ENCODE measurements at regions not wholly inside any gene's neighbourhood (a gene's known extent, or its start where the extent isn't known, plus 50 kb on each side); places are given as distances from the start of the nearest gene placed in this dataset.

GRCh38 chr3:19022546-19022945 is 125.8 kb upstream of the KCNH8 start:
- TF ChIP-seq, protein P1, sequence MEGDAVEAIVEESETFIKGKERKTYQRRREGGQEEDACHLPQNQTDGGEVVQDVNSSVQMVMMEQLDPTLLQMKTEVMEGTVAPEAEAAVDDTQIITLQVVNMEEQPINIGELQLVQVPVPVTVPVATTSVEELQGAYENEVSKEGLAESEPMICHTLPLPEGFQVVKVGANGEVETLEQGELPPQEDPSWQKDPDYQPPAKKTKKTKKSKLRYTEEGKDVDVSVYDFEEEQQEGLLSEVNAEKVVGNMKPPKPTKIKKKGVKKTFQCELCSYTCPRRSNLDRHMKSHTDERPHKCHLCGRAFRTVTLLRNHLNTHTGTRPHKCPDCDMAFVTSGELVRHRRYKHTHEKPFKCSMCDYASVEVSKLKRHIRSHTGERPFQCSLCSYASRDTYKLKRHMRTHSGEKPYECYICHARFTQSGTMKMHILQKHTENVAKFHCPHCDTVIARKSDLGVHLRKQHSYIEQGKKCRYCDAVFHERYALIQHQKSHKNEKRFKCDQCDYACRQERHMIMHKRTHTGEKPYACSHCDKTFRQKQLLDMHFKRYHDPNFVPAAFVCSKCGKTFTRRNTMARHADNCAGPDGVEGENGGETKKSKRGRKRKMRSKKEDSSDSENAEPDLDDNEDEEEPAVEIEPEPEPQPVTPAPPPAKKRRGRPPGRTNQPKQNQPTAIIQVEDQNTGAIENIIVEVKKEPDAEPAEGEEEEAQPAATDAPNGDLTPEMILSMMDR (IDR thresholded peaks at IDR 0.05): no peak
- TF ChIP-seq POLR2A (IDR thresholded peaks at IDR 0.05): no peak

Data from right lobe of liver (tissue), 4 donors.